ENCODE measurements at regions not wholly inside any gene's neighbourhood (a gene's known extent, or its start where the extent isn't known, plus 50 kb on each side); places are given as distances from the start of the nearest gene placed in this dataset.

DNA sequence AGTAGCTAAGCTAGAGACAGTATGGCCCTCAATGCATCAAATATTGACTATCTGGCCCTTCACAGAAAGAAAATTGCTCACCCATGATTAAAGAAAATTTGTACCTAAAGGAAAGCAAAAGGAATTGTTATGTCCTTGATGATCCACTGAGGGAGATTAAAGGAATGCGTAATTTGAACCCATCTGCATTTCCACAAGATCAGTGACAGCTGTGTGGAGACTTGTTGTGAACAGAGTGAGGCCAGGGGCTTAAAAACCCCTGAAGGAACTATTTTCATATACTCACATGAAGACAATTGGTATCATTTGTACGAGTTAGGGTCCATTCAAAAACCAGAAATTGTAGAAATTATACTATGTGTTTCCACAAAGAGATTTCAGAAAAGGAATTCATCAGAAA lies 1908.1 kb upstream of the SEL1L start:
- Mint-ChIP-seq H3K27ac (ENCODE audit: unreplicated experiment) (no peak overlapping the region), H3K4me3 (no peak overlapping the region), H3K4me1 (no peaks in the 10 kb centered on the region), H3K9me3 (peaks cover 5% of the 10 kb centered on the region), H3K36me3 (ENCODE audit: low read depth) (no peaks in the 10 kb centered on the region), H3K27me3 (ENCODE audit: low read depth) (no peaks in the 10 kb centered on the region)
- DNase-seq (ENCODE audit: low read depth, low spot score) = no peak
- TF ChIP-seq, protein P1, sequence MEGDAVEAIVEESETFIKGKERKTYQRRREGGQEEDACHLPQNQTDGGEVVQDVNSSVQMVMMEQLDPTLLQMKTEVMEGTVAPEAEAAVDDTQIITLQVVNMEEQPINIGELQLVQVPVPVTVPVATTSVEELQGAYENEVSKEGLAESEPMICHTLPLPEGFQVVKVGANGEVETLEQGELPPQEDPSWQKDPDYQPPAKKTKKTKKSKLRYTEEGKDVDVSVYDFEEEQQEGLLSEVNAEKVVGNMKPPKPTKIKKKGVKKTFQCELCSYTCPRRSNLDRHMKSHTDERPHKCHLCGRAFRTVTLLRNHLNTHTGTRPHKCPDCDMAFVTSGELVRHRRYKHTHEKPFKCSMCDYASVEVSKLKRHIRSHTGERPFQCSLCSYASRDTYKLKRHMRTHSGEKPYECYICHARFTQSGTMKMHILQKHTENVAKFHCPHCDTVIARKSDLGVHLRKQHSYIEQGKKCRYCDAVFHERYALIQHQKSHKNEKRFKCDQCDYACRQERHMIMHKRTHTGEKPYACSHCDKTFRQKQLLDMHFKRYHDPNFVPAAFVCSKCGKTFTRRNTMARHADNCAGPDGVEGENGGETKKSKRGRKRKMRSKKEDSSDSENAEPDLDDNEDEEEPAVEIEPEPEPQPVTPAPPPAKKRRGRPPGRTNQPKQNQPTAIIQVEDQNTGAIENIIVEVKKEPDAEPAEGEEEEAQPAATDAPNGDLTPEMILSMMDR (conservative IDR thresholded peaks at IDR 0.05) = no peak

DNA sequence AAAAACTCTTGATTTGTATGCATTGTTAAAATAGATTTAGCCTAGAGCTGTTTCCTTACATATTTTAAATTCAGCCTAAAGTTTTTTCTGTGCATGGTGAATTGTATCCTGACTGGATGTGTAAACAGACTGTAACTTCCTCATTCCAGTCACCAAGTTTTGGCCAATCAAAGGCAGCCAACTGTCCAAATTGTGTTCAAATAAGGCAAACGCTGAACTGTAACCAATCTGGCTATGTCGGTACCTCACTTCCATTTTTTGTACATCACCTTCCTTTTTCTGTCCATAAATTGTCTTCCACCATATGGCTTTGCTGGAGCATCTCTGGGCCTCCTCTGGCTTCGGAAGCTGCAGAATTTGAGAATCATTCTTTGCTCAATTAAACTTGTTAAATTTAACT lies 1921.9 kb upstream of the SEL1L start:
- H3K4me3 Mint-ChIP-seq = no peak overlapping the region
- TF ChIP-seq, protein P1 (conservative IDR thresholded peaks at IDR 0.05) = no peak
- peaks cover 28% of the 10 kb centered on the region for H3K9me3 Mint-ChIP-seq
- no peaks in the 10 kb centered on the region for H3K27me3 Mint-ChIP-seq (ENCODE audit: low read depth)
- peaks cover 13% of the 10 kb centered on the region for H3K36me3 Mint-ChIP-seq (ENCODE audit: low read depth)
- H3K27ac Mint-ChIP-seq (ENCODE audit: unreplicated experiment) = no peak overlapping the region
- DNase-seq (ENCODE audit: low read depth, low spot score) = no peak
- no peaks in the 10 kb centered on the region for H3K4me1 Mint-ChIP-seq

DNA sequence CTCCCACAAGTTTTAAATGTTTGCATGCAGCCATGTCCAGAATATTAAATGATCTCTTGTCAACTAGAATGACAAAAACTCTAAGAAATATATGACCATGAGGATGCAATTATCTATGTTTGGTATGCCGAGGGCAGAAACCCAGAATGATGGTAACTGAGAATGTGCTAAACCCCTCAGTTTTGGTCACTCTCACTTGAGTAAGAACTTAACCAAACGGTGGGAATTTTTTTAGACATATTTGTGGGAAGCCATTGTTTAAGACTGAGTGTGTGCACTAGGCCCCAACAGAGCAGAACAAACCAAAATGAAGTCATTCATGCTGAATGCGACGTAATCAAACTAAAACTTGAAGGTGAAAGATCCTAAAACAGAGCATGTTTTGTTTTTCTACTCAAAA lies 1927.9 kb upstream of the SEL1L start:
- Mint-ChIP-seq H3K27ac (ENCODE audit: unreplicated experiment) (no peak overlapping the region), H3K36me3 (ENCODE audit: low read depth) (peaks cover 11% of the 10 kb centered on the region), H3K27me3 (ENCODE audit: low read depth) (no peaks in the 10 kb centered on the region), H3K4me1 (no peaks in the 10 kb centered on the region), H3K9me3 (peaks cover 16% of the 10 kb centered on the region), H3K4me3 (no peak overlapping the region)
- DNase-seq (ENCODE audit: low read depth, low spot score) = no peak
- TF ChIP-seq, protein P1 (conservative IDR thresholded peaks at IDR 0.05) = no peak

DNA sequence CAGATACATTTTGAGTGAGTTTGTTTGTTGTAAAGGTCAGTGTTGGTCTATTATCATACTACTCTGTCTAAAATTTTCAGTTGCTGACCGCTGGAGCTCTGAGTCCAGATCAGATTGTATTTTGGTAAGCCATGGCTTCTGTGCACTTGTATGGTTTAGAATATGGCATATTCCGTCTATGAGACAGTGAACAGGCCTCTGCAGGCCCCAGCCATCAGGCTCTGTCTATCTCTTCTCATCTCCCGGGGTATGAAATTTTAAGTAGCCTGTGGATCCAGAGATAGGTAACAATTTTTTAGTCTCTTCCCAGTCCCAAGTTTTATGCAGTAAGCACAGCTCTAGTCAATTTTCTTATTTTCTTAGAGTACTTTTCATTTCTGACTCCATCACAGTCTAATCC lies 1929.1 kb upstream of the SEL1L start:
- H3K36me3 Mint-ChIP-seq (ENCODE audit: low read depth) = peaks cover 11% of the 10 kb centered on the region
- H3K4me1 Mint-ChIP-seq = no peaks in the 10 kb centered on the region
- TF ChIP-seq, protein P1 (conservative IDR thresholded peaks at IDR 0.05) = no peak
- no peaks in the 10 kb centered on the region for H3K27me3 Mint-ChIP-seq (ENCODE audit: low read depth)
- no peak for DNase-seq (ENCODE audit: low read depth, low spot score)
- no peak overlapping the region for H3K27ac Mint-ChIP-seq (ENCODE audit: unreplicated experiment)
- no peak overlapping the region for H3K4me3 Mint-ChIP-seq
- H3K9me3 Mint-ChIP-seq = peaks cover 16% of the 10 kb centered on the region

- Mint-ChIP-seq H3K4me3 (no peak overlapping the region), H3K9me3 (peaks cover 11% of the 10 kb centered on the region), H3K4me1 (no peaks in the 10 kb centered on the region), H3K27me3 (ENCODE audit: low read depth) (no peaks in the 10 kb centered on the region), H3K36me3 (ENCODE audit: low read depth) (peaks cover 6% of the 10 kb centered on the region), H3K27ac (ENCODE audit: unreplicated experiment) (no peak overlapping the region)
- TF ChIP-seq, protein P1 (conservative IDR thresholded peaks at IDR 0.05) = peak; percentile 79
- DNase-seq (ENCODE audit: low read depth, low spot score) = peak; percentile 54
Measured at GRCh38 chr14:83463500-83464098, 1929.9 kb upstream of the SEL1L start.
